ENCODE measurements at regions not wholly inside any gene's neighbourhood (a gene's known extent, or its start where the extent isn't known, plus 50 kb on each side); places are given as distances from the start of the nearest gene placed in this dataset.

DNA sequence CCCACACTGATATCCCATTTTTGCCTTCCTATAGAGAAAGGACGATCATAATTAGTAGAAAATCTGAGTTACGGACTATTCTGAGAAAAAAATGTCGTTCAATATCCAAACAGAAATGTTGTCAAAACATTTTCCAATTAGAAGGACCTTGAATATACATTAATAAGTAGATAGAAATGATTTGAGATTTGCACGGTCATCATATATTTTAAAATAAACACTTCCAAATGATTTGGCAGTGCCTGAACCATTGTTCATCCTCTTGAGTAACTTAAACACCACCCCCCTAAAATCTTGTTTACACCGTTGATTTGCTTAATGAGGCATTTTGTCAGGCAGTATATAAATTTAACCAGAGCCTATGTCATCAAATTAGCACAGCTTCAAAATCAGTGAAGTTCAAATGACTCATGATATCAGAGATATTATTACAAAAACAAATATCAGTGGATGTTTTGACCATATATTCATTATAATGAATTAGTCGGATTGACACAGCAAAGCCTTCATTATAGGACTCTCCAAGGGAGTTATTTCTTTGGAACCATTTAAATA, 105.0 kb downstream of the ACTL7B start:
- no peak overlapping the region for H3K27ac ChIP-seq
- no peak overlapping the region for H3K4me3 ChIP-seq
- DNase-seq (no peak), ATAC-seq (no peak)
- H3K4me1 ChIP-seq, result peaks cover 0 to 9% (median 0%) of the 10 kb centered on the region in 4 donors
- no peaks in the 10 kb centered on the region for H3K36me3 ChIP-seq
- no peak for TF ChIP-seq POLR2A (IDR thresholded peaks at IDR 0.05)
- TF ChIP-seq, protein P1, sequence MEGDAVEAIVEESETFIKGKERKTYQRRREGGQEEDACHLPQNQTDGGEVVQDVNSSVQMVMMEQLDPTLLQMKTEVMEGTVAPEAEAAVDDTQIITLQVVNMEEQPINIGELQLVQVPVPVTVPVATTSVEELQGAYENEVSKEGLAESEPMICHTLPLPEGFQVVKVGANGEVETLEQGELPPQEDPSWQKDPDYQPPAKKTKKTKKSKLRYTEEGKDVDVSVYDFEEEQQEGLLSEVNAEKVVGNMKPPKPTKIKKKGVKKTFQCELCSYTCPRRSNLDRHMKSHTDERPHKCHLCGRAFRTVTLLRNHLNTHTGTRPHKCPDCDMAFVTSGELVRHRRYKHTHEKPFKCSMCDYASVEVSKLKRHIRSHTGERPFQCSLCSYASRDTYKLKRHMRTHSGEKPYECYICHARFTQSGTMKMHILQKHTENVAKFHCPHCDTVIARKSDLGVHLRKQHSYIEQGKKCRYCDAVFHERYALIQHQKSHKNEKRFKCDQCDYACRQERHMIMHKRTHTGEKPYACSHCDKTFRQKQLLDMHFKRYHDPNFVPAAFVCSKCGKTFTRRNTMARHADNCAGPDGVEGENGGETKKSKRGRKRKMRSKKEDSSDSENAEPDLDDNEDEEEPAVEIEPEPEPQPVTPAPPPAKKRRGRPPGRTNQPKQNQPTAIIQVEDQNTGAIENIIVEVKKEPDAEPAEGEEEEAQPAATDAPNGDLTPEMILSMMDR (IDR thresholded peaks at IDR 0.05), result no peak
- intact Hi-C loops (cut with DNase I), result no loop called here
- no peaks in the 10 kb centered on the region for H3K9me3 ChIP-seq
- WGBS (ENCODE audit: insufficient coverage, low coverage, low lambda C conversion rate, missing lambda C conversion rate), result 63% methylated on average over 6 of the region's 6 CpGs
- no peaks in the 10 kb centered on the region for H3K27me3 ChIP-seq

DNA sequence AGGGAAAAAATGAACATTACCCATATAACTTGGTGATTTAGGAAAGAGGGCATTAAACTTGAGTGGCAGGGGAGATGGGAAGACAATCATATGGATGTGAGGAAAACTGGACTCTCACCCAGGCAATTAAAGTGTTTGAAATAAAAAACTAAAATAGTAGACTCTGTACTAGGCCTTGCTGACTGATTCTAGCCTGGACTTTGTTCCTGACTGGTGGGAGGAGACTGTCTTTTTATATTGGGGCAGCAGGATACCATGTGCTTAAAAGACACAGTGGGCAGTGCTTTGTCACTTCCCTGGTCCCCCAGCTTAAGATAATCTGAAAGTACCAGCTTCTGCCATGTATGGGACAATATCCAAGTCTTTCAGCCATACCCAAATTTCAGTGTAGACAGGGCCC, 107.0 kb downstream of the ACTL7B start:
- no peaks in the 10 kb centered on the region for H3K27me3 ChIP-seq
- H3K36me3 ChIP-seq, result no peaks in the 10 kb centered on the region
- no peaks in the 10 kb centered on the region for H3K9me3 ChIP-seq
- no peak overlapping the region for H3K4me3 ChIP-seq
- H3K27ac ChIP-seq, result no peak overlapping the region
- intact Hi-C loops (cut with DNase I), result no loop called here
- no peak for TF ChIP-seq POLR2A (IDR thresholded peaks at IDR 0.05)
- TF ChIP-seq, protein P1 (IDR thresholded peaks at IDR 0.05), result no peak
- DNase-seq, result no peak
- ATAC-seq, result peak; percentile 65 to 85 (median 83)
- peaks cover 0 to 9% (median 0%) of the 10 kb centered on the region in 4 donors for H3K4me1 ChIP-seq

DNA sequence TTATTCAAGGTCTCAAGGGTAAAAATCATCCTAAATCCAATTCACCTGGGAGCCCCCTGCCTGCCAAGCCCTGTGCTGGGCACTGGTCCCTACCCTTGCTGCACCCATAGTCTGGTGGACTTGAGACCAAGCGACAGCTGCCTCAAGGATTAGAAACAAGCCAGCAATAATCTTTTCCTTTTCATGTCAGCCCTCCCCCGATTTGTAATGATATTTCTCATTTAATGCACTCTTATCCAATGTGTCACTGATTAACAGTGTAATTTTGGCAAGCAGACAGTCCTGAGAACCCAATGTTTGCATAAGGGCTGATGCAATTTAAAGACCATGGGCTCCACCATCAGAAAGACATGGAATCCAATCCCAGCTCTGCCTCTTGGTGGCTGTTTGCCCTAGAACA, 108.9 kb downstream of the ACTL7B start:
- ATAC-seq, result peak; percentile 49 to 91 (median 89)
- Histone ChIP-seq H3K9me3 (no peaks in the 10 kb centered on the region), H3K36me3 (no peaks in the 10 kb centered on the region), H3K27ac (no peak overlapping the region), H3K27me3 (no peaks in the 10 kb centered on the region), H3K4me3 (no peak overlapping the region), H3K4me1 (peaks cover 0 to 9% (median 0%) of the 10 kb centered on the region in 4 donors)
- DNase-seq, result no peak
- TF ChIP-seq, protein P1 (IDR thresholded peaks at IDR 0.05), result no peak
- 13% methylated on average over 2 of the region's 2 CpGs for WGBS (ENCODE audit: insufficient coverage, low coverage, low lambda C conversion rate, missing lambda C conversion rate)
- intact Hi-C loops (cut with DNase I), result no loop called here

DNA sequence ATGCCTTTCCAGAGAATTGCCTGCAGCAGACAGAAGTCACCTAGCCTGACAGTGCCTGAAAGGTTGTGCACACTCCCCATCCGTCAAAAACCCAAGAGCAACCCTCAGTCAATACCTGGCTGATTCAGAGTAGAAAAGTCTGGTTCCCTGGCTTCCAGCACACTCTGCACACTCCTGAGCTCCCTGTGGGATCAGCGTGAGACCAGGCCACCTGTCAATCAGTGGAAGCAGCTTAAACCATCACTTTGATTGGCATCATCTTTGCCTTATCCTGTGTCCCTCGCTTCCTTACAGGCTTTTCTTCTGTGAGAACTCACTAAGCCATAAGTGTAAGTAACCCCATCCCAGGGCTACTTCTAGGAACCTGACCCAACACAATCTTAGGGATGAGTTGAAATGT, 109.8 kb downstream of the ACTL7B start:
- intact Hi-C loops (cut with DNase I), result no loop called here
- H3K27ac ChIP-seq, result no peak overlapping the region
- no peaks in the 10 kb centered on the region for H3K27me3 ChIP-seq
- no peaks in the 10 kb centered on the region for H3K9me3 ChIP-seq
- TF ChIP-seq, protein P1 (IDR thresholded peaks at IDR 0.05), result no peak
- TF ChIP-seq POLR2A (IDR thresholded peaks at IDR 0.05), result no peak
- no peak for ATAC-seq
- WGBS (ENCODE audit: insufficient coverage, low coverage, low lambda C conversion rate, missing lambda C conversion rate), result 65% methylated on average over 2 of the region's 3 CpGs
- no peaks in the 10 kb centered on the region for H3K36me3 ChIP-seq
- no peak overlapping the region for H3K4me3 ChIP-seq
- DNase-seq, result no peak
- peaks cover 0 to 9% (median 0%) of the 10 kb centered on the region in 4 donors for H3K4me1 ChIP-seq

DNA sequence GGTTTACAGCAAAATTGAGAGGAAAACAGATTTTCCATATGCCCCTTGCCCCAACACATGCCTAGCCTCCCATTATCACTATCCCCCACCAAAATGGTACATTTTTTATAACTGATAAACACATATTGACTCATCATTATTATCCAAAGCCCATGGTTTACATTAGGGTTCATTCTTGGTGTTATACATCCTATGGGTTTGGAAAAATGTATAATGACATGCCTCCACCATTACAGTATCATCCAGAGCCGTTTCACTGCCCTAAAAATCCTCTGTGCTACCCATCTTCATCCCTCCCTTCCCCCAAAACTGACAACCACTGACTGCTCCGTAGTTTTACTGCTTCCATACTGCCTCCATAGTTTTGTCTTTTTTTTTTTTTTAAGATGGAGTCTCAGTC, 111.1 kb downstream of the ACTL7B start:
- H3K27ac ChIP-seq, result no peak overlapping the region
- TF ChIP-seq, protein P1 (IDR thresholded peaks at IDR 0.05), result no peak
- TF ChIP-seq POLR2A (IDR thresholded peaks at IDR 0.05), result no peak
- H3K36me3 ChIP-seq, result no peaks in the 10 kb centered on the region
- ATAC-seq (no peak), DNase-seq (no peak)
- no peak overlapping the region for H3K4me3 ChIP-seq
- no peaks in the 10 kb centered on the region for H3K9me3 ChIP-seq
- H3K27me3 ChIP-seq, result no peaks in the 10 kb centered on the region
- WGBS (ENCODE audit: insufficient coverage, low coverage, low lambda C conversion rate, missing lambda C conversion rate), result 74% methylated on average over 2 of the region's 2 CpGs
- peaks cover 0 to 9% (median 0%) of the 10 kb centered on the region in 4 donors for H3K4me1 ChIP-seq
- intact Hi-C loops (cut with DNase I), result no loop called here

Data from right lobe of liver (tissue), 6 donors.